22Rv1 (cell line): ENCODE measurements at regions not wholly inside any gene's neighbourhood (a gene's known extent, or its start where the extent isn't known, plus 50 kb on each side); places are given as distances from the start of the nearest gene placed in this dataset.

Source experiments
- H3K27ac ChIP-seq: fragments of 450-650 bp; 2 replicates; pipeline ENCODE4 v1.5.1; 2017
- CTCF ChIP-seq: fragments of 450-650 bp; IDR thresholded peaks from 2 replicates; pipeline ENCODE4 v1.5.1; 2017; ENCODE audit warnings: mild to moderate bottlenecking
- ZFX ChIP-seq: fragments of 450-650 bp; IDR thresholded peaks from 2 replicates; pipeline ENCODE4 v1.6.1; 2017; ENCODE audit warnings: antibody characterized with exemption, borderline replicate concordance

GRCh38 chr21:35099310-35099709, 50.2 kb upstream of the RUNX1 start:
- H3K27ac ChIP-seq, result no peak overlapping the region
- TF ChIP-seq CTCF (no peak), ZFX (no peak)
